NT2/D1 (cell line): ENCODE measurements at regions not wholly inside any gene's neighbourhood (a gene's known extent, or its start where the extent isn't known, plus 50 kb on each side); places are given as distances from the start of the nearest gene placed in this dataset.

ENCODE experiments used
- SUZ12 ChIP-seq: IDR thresholded peaks from 2 replicates; pipeline ENCODE4 v1.6.1; 2011; ENCODE audit not compliant: insufficient read length, insufficient read depth; ENCODE audit errors: extremely low read depth
- YY1 ChIP-seq: IDR thresholded peaks from 2 replicates; pipeline ENCODE4 v1.6.1; 2011; ENCODE audit not compliant: insufficient read length, insufficient read depth
- ZNF274 ChIP-seq: IDR thresholded peaks from 2 replicates; pipeline ENCODE4 v1.6.1; 2011; ENCODE audit warnings: mild to moderate bottlenecking, low read depth, low read length

GRCh38 chr1:87578464-87578863 is 249.8 kb downstream of the LMO4 start:
- TF ChIP-seq YY1 (no peak), ZNF274 (no peak), SUZ12 (no peak)
